Endothelial cell of umbilical vein (primary cell): ENCODE measurements at regions not wholly inside any gene's neighbourhood (a gene's known extent, or its start where the extent isn't known, plus 50 kb on each side); places are given as distances from the start of the nearest gene placed in this dataset.

ENCODE experiments used
- BruUV-seq: library from RNA; stranded (reverse); fragments of 400-500 nt; replicated peaks from 2 replicates; lab custom pipeline; 2021; lab: Mats Ljungman, UMichigan
- CTCF ChIA-PET: fragments of 300-600, 350-600 bp; sonication (Branson Sonifier 250); formaldehyde crosslinking; loops from one replicate; lab custom pipeline; 2021; ENCODE audit warnings: antibody characterized with exemption, inconsistent platforms; lab: Charles Lee
- POLR2A ChIA-PET: fragments of 300-600, 350-600 bp; sonication (Branson Sonifier 250); formaldehyde crosslinking; loops from one replicate; lab custom pipeline; 2021; ENCODE audit warnings: antibody characterized with exemption, inconsistent platforms; lab: Charles Lee
- DNase-seq: peaks from one replicate; pipeline ENCODE4 v3.0.0-alpha.2; 2011; ENCODE audit warnings: low read depth, low spot score
- FAIRE-seq: peaks from 2 replicates; lab custom pipeline; 2011; peaks lifted over from hg19 to GRCh38; lab: Jason Lieb, UNC
- H2AFZ ChIP-seq: 2 replicates; pipeline ENCODE4 v1.6.0; 2012; ENCODE audit warnings: low read depth, low read length, control low read depth, inconsistent platforms
- H3K27ac ChIP-seq: 2 replicates; pipeline ENCODE4 v1.5.1; 2011; ENCODE audit warnings: low read depth, mild to moderate bottlenecking, control low read depth, low read length, moderate library complexity; ENCODE audit not compliant: insufficient read depth
- H3K27me3 ChIP-seq, 2 experiments: 2 replicates each; pipeline versions ENCODE4 v1.6.0 to v1.6.1; 2011; ENCODE audit warnings: low read length in 2 of 2, mixed read lengths in 1 of 2; ENCODE audit not compliant: control insufficient read depth in 2 of 2, insufficient read depth in 2 of 2
- H3K36me3 ChIP-seq, 2 experiments: 2 replicates in 1 of 2; 3 replicates in 1 of 2; pipeline ENCODE4 v1.5.1; 2011; ENCODE audit warnings: low read length in 2 of 2, mild to moderate bottlenecking in 1 of 2, moderate library complexity in 1 of 2; ENCODE audit not compliant: control insufficient read depth in 2 of 2, insufficient read depth in 2 of 2; ENCODE audit errors: extremely low read depth in 1 of 2
- H3K4me1 ChIP-seq: 3 replicates; pipeline ENCODE4 v1.5.1; 2011; ENCODE audit warnings: mild to moderate bottlenecking, low read length; ENCODE audit not compliant: control insufficient read depth, insufficient read depth; ENCODE audit errors: extremely low read depth
- H3K4me2 ChIP-seq: 2 replicates; pipeline ENCODE4 v1.6.1; 2011; ENCODE audit warnings: low read length, control low read depth, mixed read lengths; ENCODE audit not compliant: insufficient read depth
- H3K4me3 ChIP-seq, 3 experiments: fragments of 200-600 bp in 1 of 3; sonication (generic), shearing (Covaris generic) in 1 of 3; replicated peaks in 1 of 3; 2 replicates each; pipeline ENCODE4 v1.5.1; 2011 to 2016; ENCODE audit warnings: control low read depth in 3 of 3, low read length in 3 of 3, mild to moderate bottlenecking in 2 of 3, inconsistent platforms in 1 of 3, low read depth in 1 of 3, moderate library complexity in 1 of 3; ENCODE audit not compliant: insufficient read depth in 1 of 3
- H3K79me2 ChIP-seq: 2 replicates; pipeline ENCODE4 v1.6.0; 2012; ENCODE audit warnings: low read length, inconsistent platforms; ENCODE audit not compliant: control insufficient read depth, insufficient read depth
- H3K9ac ChIP-seq: replicated peaks from 2 replicates; pipeline ENCODE3; 2011; ENCODE audit warnings: low read length, control low read depth; ENCODE audit not compliant: insufficient read depth; ENCODE audit errors: extremely low read depth
- H3K9me1 ChIP-seq: replicated peaks from 3 replicates; pipeline ENCODE4 v1.6.0; 2011; ENCODE audit warnings: mild to moderate bottlenecking, low read length; ENCODE audit not compliant: control insufficient read depth, insufficient read depth; ENCODE audit errors: extremely low read depth
- H3K9me3 ChIP-seq: replicated peaks from 2 replicates; pipeline ENCODE4 v1.5.1; 2012; ENCODE audit warnings: low read length, inconsistent platforms; ENCODE audit not compliant: control insufficient read depth, insufficient read depth
- H4K20me1 ChIP-seq: replicated peaks from 2 replicates; pipeline ENCODE3; 2011; ENCODE audit warnings: mild to moderate bottlenecking, low read length; ENCODE audit not compliant: control insufficient read depth, insufficient read depth; ENCODE audit errors: extremely low read depth
- EZH2 ChIP-seq: IDR thresholded peaks from 2 replicates; pipeline ENCODE4 v1.6.1; 2012; ENCODE audit warnings: borderline replicate concordance, low read depth, mild to moderate bottlenecking, moderate library complexity, low read length, inconsistent platforms; ENCODE audit not compliant: severe bottlenecking
- FOS ChIP-seq: IDR thresholded peaks from 2 replicates; pipeline ENCODE4 v1.6.1; 2011; ENCODE audit warnings: mild to moderate bottlenecking, low read length, moderate library complexity, borderline replicate concordance; ENCODE audit not compliant: insufficient read depth
- GATA2 ChIP-seq: IDR thresholded peaks from 2 replicates; pipeline ENCODE4 v1.7.0; 2011; ENCODE audit warnings: low read depth, mild to moderate bottlenecking, moderate library complexity, mixed read lengths, low read length; ENCODE audit not compliant: insufficient read length, insufficient read depth
- JUN ChIP-seq: IDR thresholded peaks from 2 replicates; pipeline ENCODE4 v1.6.1; 2011; ENCODE audit warnings: borderline replicate concordance, low read depth; ENCODE audit not compliant: insufficient read length, insufficient read depth
- MYC ChIP-seq: IDR thresholded peaks from one replicate; pipeline ENCODE4 v1.6.1; 2011; ENCODE audit warnings: mild to moderate bottlenecking, low read depth, low read length
- POLR2A ChIP-seq: IDR thresholded peaks from 2 replicates; pipeline ENCODE4 v1.6.1; 2012; ENCODE audit warnings: low read depth, mild to moderate bottlenecking, control low read depth, low read length
- POLR2AphosphoS5 ChIP-seq: IDR thresholded peaks from 2 replicates; pipeline ENCODE4 v1.6.1; 2012; ENCODE audit warnings: low read depth, mild to moderate bottlenecking, control low read depth, low read length, moderate library complexity; ENCODE audit not compliant: insufficient read depth
- dilution Hi-C: fragments of 300-500 bp; cut with MboI; formaldehyde crosslinking; loops from one replicate; pipeline ENCODE4 v1.15.0; 2019; ENCODE audit warnings: low sequenced_read_pairs; ENCODE audit not compliant: extremely low pct_ligation_motif_present
- intact Hi-C: fragments of 100-400 bp; cut with micrococcal nuclease; formaldehyde crosslinking; loops from one replicate; pipeline ENCODE4 v1.10.0; 2022
- TF ChIP-seq, protein P1 (sequence below), 2 donors: IDR thresholded peaks; 1 replicate in 1 of 2; 2 replicates in 1 of 2; pipeline ENCODE4 v1.5.1; 2011; ENCODE audit warnings: low read length in 2 of 2, mild to moderate bottlenecking in 2 of 2, moderate library complexity in 2 of 2, control low read depth in 1 of 2, inconsistent platforms in 1 of 2, low read depth in 1 of 2; ENCODE audit not compliant: insufficient read depth in 1 of 2; ENCODE audit errors: extremely low read depth in 1 of 2
- TF ChIP-seq, protein P2 (sequence below): IDR thresholded peaks from 2 replicates; pipeline ENCODE4 v1.6.1; 2011; ENCODE audit not compliant: insufficient read depth, insufficient read length

DNA sequence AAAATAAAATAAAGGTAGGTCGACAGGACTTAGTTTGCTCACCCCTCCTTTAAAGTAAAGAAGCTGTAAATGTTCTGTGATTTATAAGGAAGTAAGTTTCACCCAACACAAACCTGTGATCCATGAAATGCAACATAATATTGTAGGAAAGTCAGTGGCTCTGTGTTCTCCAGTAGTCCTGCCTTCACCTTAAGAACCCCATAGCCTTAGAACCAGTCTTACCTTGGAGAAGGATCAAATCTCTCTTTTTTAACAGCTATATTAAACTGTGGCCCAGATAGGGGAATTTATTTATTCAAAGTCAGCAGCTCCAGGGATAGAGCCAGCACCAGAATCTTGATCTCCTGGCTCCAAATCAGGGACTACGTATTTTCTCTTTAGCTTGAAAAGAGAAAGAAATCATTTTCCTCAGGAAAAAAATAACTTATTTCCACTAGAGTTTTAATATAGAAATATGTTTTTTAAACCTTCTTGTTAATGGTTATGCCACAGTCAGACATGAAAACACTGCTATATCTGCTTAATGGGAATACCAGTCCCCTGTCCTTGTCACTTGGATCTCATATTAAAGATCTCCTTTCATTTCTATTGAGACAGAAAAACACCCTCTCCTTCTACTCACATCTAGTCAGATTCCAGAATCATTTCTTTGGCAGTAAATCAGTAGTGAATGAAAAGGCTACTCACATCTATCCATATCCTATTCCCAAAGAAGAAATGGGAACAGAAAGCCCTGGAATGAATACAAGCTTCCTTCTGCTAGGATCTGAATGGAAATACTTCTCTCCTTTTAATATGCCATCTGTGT is 269.2 kb upstream of the TNC start:
- H3K9me3 ChIP-seq, result no peaks in the 10 kb centered on the region
- no peaks in the 10 kb centered on the region for H3K9me1 ChIP-seq
- dilution Hi-C loops, result no loop called here
- H3K36me3 ChIP-seq, result no peaks in the 10 kb centered on the region
- no peak overlapping the region for H3K9ac ChIP-seq
- FAIRE-seq (no peak), DNase-seq (no peak)
- intact Hi-C loops, result no loop called here
- H4K20me1 ChIP-seq, result no peaks in the 10 kb centered on the region
- H3K27ac ChIP-seq, result no peak overlapping the region
- ChIA-PET CTCF (no interaction called here), POLR2A (no interaction called here)
- no TSS peak for BruUV-seq
- H3K79me2 ChIP-seq, result no peaks in the 10 kb centered on the region
- H2AFZ ChIP-seq, result no peak overlapping the region
- H3K4me3 ChIP-seq, result no peak overlapping the region
- H3K27me3 ChIP-seq, result no peaks in the 10 kb centered on the region
- H3K4me2 ChIP-seq, result no peak overlapping the region
- H3K4me1 ChIP-seq, result no peaks in the 10 kb centered on the region
- TF ChIP-seq, protein P1, sequence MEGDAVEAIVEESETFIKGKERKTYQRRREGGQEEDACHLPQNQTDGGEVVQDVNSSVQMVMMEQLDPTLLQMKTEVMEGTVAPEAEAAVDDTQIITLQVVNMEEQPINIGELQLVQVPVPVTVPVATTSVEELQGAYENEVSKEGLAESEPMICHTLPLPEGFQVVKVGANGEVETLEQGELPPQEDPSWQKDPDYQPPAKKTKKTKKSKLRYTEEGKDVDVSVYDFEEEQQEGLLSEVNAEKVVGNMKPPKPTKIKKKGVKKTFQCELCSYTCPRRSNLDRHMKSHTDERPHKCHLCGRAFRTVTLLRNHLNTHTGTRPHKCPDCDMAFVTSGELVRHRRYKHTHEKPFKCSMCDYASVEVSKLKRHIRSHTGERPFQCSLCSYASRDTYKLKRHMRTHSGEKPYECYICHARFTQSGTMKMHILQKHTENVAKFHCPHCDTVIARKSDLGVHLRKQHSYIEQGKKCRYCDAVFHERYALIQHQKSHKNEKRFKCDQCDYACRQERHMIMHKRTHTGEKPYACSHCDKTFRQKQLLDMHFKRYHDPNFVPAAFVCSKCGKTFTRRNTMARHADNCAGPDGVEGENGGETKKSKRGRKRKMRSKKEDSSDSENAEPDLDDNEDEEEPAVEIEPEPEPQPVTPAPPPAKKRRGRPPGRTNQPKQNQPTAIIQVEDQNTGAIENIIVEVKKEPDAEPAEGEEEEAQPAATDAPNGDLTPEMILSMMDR (IDR thresholded peaks at IDR 0.05; ENCODE audit: extremely low read depth in 1 of 2, insufficient read depth in 1 of 2, low read depth in 1 of 2, low read length in 2 of 2), result no peak
- TF ChIP-seq GATA2 (no peak), POLR2AphosphoS5 (no peak), POLR2A (no peak), JUN (no peak), FOS (no peak), MYC (no peak), EZH2 (no peak)
- TF ChIP-seq, protein P2, sequence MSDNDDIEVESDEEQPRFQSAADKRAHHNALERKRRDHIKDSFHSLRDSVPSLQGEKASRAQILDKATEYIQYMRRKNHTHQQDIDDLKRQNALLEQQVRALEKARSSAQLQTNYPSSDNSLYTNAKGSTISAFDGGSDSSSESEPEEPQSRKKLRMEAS, result no peak
